ENCODE measurements at regions not wholly inside any gene's neighbourhood (a gene's known extent, or its start where the extent isn't known, plus 50 kb on each side); places are given as distances from the start of the nearest gene placed in this dataset.

- Histone ChIP-seq H3K36me3 (ENCODE audit: control insufficient read depth in 3 of 3, insufficient read depth in 3 of 3, low read length in 3 of 3) (no peaks in the 10 kb centered on the region), H3K4me3 (ENCODE audit: low read length in 3 of 3) (no peak overlapping the region), H3K27ac (ENCODE audit: low read depth, low read length) (no peak overlapping the region), H3K9ac (ENCODE audit: low read depth in 1 of 3, low read length in 3 of 3) (no peak overlapping the region), H3K9me3 (ENCODE audit: control insufficient read depth in 3 of 3, low read length in 3 of 3) (no peaks in the 10 kb centered on the region), H3K27me3 (ENCODE audit: control insufficient read depth in 3 of 3, insufficient read depth in 3 of 3, low read length in 3 of 3) (no peaks in the 10 kb centered on the region), H3K4me1 (ENCODE audit: control insufficient read depth in 3 of 3, insufficient read depth in 3 of 3, low read length in 3 of 3) (no peaks in the 10 kb centered on the region)
Observed at GRCh38 chr13:80989747-80990146, 648.8 kb upstream of the SPRY2 start.

GRCh38 chr13:80989241-80989640 is 648.3 kb upstream of the SPRY2 start:
- no peaks in the 10 kb centered on the region for H3K9me3 ChIP-seq (ENCODE audit: control insufficient read depth in 3 of 3, low read length in 3 of 3)
- H3K27me3 ChIP-seq (ENCODE audit: control insufficient read depth in 3 of 3, insufficient read depth in 3 of 3, low read length in 3 of 3) = no peaks in the 10 kb centered on the region
- no peak overlapping the region for H3K4me3 ChIP-seq (ENCODE audit: low read length in 3 of 3)
- H3K9ac ChIP-seq (ENCODE audit: low read depth in 1 of 3, low read length in 3 of 3) = no peak overlapping the region
- no peaks in the 10 kb centered on the region for H3K36me3 ChIP-seq (ENCODE audit: control insufficient read depth in 3 of 3, insufficient read depth in 3 of 3, low read length in 3 of 3)
- H3K27ac ChIP-seq (ENCODE audit: low read depth, low read length) = no peak overlapping the region
- no peaks in the 10 kb centered on the region for H3K4me1 ChIP-seq (ENCODE audit: control insufficient read depth in 3 of 3, insufficient read depth in 3 of 3, low read length in 3 of 3)

- H3K27me3 ChIP-seq (ENCODE audit: control insufficient read depth in 3 of 3, insufficient read depth in 3 of 3, low read length in 3 of 3) = no peaks in the 10 kb centered on the region
- H3K9ac ChIP-seq (ENCODE audit: low read depth in 1 of 3, low read length in 3 of 3) = no peak overlapping the region
Observed at GRCh38 chr13:80988391-80989151, 647.6 kb upstream of the SPRY2 start.

GRCh38 chr13:80979035-80979641 is 638.2 kb upstream of the SPRY2 start:
- Histone ChIP-seq H3K27ac (ENCODE audit: low read depth, low read length) (no peak overlapping the region), H3K27me3 (ENCODE audit: control insufficient read depth in 3 of 3, insufficient read depth in 3 of 3, low read length in 3 of 3) (no peaks in the 10 kb centered on the region), H3K9me3 (ENCODE audit: control insufficient read depth in 3 of 3, low read length in 3 of 3) (no peaks in the 10 kb centered on the region), H3K9ac (ENCODE audit: low read depth in 1 of 3, low read length in 3 of 3) (no peak overlapping the region), H3K36me3 (ENCODE audit: control insufficient read depth in 3 of 3, insufficient read depth in 3 of 3, low read length in 3 of 3) (no peaks in the 10 kb centered on the region), H3K4me1 (ENCODE audit: control insufficient read depth in 3 of 3, insufficient read depth in 3 of 3, low read length in 3 of 3) (no peaks in the 10 kb centered on the region), H3K4me3 (ENCODE audit: low read length in 3 of 3) (no peak overlapping the region)

More at GRCh38 chr13:80988391-80989151, 647.6 kb upstream of the SPRY2 start:
- Histone ChIP-seq H3K9me3 (ENCODE audit: control insufficient read depth in 3 of 3, low read length in 3 of 3) (no peaks in the 10 kb centered on the region), H3K4me3 (ENCODE audit: low read length in 3 of 3) (no peak overlapping the region), H3K4me1 (ENCODE audit: control insufficient read depth in 3 of 3, insufficient read depth in 3 of 3, low read length in 3 of 3) (no peaks in the 10 kb centered on the region), H3K36me3 (ENCODE audit: control insufficient read depth in 3 of 3, insufficient read depth in 3 of 3, low read length in 3 of 3) (no peaks in the 10 kb centered on the region), H3K27ac (ENCODE audit: low read depth, low read length) (no peak overlapping the region)

GRCh38 chr13:80977168-80977567 is 636.2 kb upstream of the SPRY2 start:
- no peaks in the 10 kb centered on the region for H3K36me3 ChIP-seq (ENCODE audit: control insufficient read depth in 3 of 3, insufficient read depth in 3 of 3, low read length in 3 of 3)
- H3K9ac ChIP-seq (ENCODE audit: low read depth in 1 of 3, low read length in 3 of 3) = no peak overlapping the region
- no peak overlapping the region for H3K27ac ChIP-seq (ENCODE audit: low read depth, low read length)
- no peaks in the 10 kb centered on the region for H3K4me1 ChIP-seq (ENCODE audit: control insufficient read depth in 3 of 3, insufficient read depth in 3 of 3, low read length in 3 of 3)
- H3K9me3 ChIP-seq (ENCODE audit: control insufficient read depth in 3 of 3, low read length in 3 of 3) = no peaks in the 10 kb centered on the region
- no peaks in the 10 kb centered on the region for H3K27me3 ChIP-seq (ENCODE audit: control insufficient read depth in 3 of 3, insufficient read depth in 3 of 3, low read length in 3 of 3)
- no peak overlapping the region for H3K4me3 ChIP-seq (ENCODE audit: low read length in 3 of 3)

GRCh38 chr13:80975903-80976302 is 635.0 kb upstream of the SPRY2 start:
- Histone ChIP-seq H3K36me3 (ENCODE audit: control insufficient read depth in 3 of 3, insufficient read depth in 3 of 3, low read length in 3 of 3) (no peaks in the 10 kb centered on the region), H3K9me3 (ENCODE audit: control insufficient read depth in 3 of 3, low read length in 3 of 3) (no peaks in the 10 kb centered on the region), H3K4me3 (ENCODE audit: low read length in 3 of 3) (no peak overlapping the region), H3K27me3 (ENCODE audit: control insufficient read depth in 3 of 3, insufficient read depth in 3 of 3, low read length in 3 of 3) (no peaks in the 10 kb centered on the region), H3K4me1 (ENCODE audit: control insufficient read depth in 3 of 3, insufficient read depth in 3 of 3, low read length in 3 of 3) (no peaks in the 10 kb centered on the region), H3K9ac (ENCODE audit: low read depth in 1 of 3, low read length in 3 of 3) (no peak overlapping the region), H3K27ac (ENCODE audit: low read depth, low read length) (no peak overlapping the region)

- Histone ChIP-seq H3K36me3 (ENCODE audit: control insufficient read depth in 3 of 3, insufficient read depth in 3 of 3, low read length in 3 of 3) (no peaks in the 10 kb centered on the region), H3K27me3 (ENCODE audit: control insufficient read depth in 3 of 3, insufficient read depth in 3 of 3, low read length in 3 of 3) (no peaks in the 10 kb centered on the region), H3K9me3 (ENCODE audit: control insufficient read depth in 3 of 3, low read length in 3 of 3) (no peaks in the 10 kb centered on the region), H3K4me3 (ENCODE audit: low read length in 3 of 3) (no peak overlapping the region), H3K27ac (ENCODE audit: low read depth, low read length) (no peak overlapping the region), H3K4me1 (ENCODE audit: control insufficient read depth in 3 of 3, insufficient read depth in 3 of 3, low read length in 3 of 3) (no peaks in the 10 kb centered on the region), H3K9ac (ENCODE audit: low read depth in 1 of 3, low read length in 3 of 3) (no peak overlapping the region)
Observed at GRCh38 chr13:80973721-80974120, 632.8 kb upstream of the SPRY2 start.

- Histone ChIP-seq H3K4me1 (ENCODE audit: control insufficient read depth in 3 of 3, insufficient read depth in 3 of 3, low read length in 3 of 3) (no peaks in the 10 kb centered on the region), H3K27ac (ENCODE audit: low read depth, low read length) (no peak overlapping the region), H3K4me3 (ENCODE audit: low read length in 3 of 3) (no peak overlapping the region), H3K9me3 (ENCODE audit: control insufficient read depth in 3 of 3, low read length in 3 of 3) (no peaks in the 10 kb centered on the region), H3K9ac (ENCODE audit: low read depth in 1 of 3, low read length in 3 of 3) (no peak overlapping the region), H3K36me3 (ENCODE audit: control insufficient read depth in 3 of 3, insufficient read depth in 3 of 3, low read length in 3 of 3) (no peaks in the 10 kb centered on the region), H3K27me3 (ENCODE audit: control insufficient read depth in 3 of 3, insufficient read depth in 3 of 3, low read length in 3 of 3) (no peaks in the 10 kb centered on the region)
Observed at GRCh38 chr13:80972857-80973478, 632.0 kb upstream of the SPRY2 start.

- H3K4me1 ChIP-seq (ENCODE audit: control insufficient read depth in 3 of 3, insufficient read depth in 3 of 3, low read length in 3 of 3) = no peaks in the 10 kb centered on the region
- H3K9ac ChIP-seq (ENCODE audit: low read depth in 1 of 3, low read length in 3 of 3) = no peak overlapping the region
- no peak overlapping the region for H3K4me3 ChIP-seq (ENCODE audit: low read length in 3 of 3)
- no peaks in the 10 kb centered on the region for H3K9me3 ChIP-seq (ENCODE audit: control insufficient read depth in 3 of 3, low read length in 3 of 3)
- no peaks in the 10 kb centered on the region for H3K27me3 ChIP-seq (ENCODE audit: control insufficient read depth in 3 of 3, insufficient read depth in 3 of 3, low read length in 3 of 3)
- no peaks in the 10 kb centered on the region for H3K36me3 ChIP-seq (ENCODE audit: control insufficient read depth in 3 of 3, insufficient read depth in 3 of 3, low read length in 3 of 3)
- H3K27ac ChIP-seq (ENCODE audit: low read depth, low read length) = no peak overlapping the region
Observed at GRCh38 chr13:80965097-80965496, 624.2 kb upstream of the SPRY2 start.

GRCh38 chr13:80962855-80963254 is 621.9 kb upstream of the SPRY2 start:
- H3K36me3 ChIP-seq (ENCODE audit: control insufficient read depth in 3 of 3, insufficient read depth in 3 of 3, low read length in 3 of 3) = no peaks in the 10 kb centered on the region
- no peak overlapping the region for H3K27ac ChIP-seq (ENCODE audit: low read depth, low read length)
- no peak overlapping the region for H3K4me3 ChIP-seq (ENCODE audit: low read length in 3 of 3)
- no peaks in the 10 kb centered on the region for H3K9me3 ChIP-seq (ENCODE audit: control insufficient read depth in 3 of 3, low read length in 3 of 3)
- no peaks in the 10 kb centered on the region for H3K27me3 ChIP-seq (ENCODE audit: control insufficient read depth in 3 of 3, insufficient read depth in 3 of 3, low read length in 3 of 3)
- no peaks in the 10 kb centered on the region for H3K4me1 ChIP-seq (ENCODE audit: control insufficient read depth in 3 of 3, insufficient read depth in 3 of 3, low read length in 3 of 3)
- H3K9ac ChIP-seq (ENCODE audit: low read depth in 1 of 3, low read length in 3 of 3) = no peak overlapping the region
